Naive B cell (primary cell): ENCODE measurements at regions not wholly inside any gene's neighbourhood (a gene's known extent, or its start where the extent isn't known, plus 50 kb on each side); places are given as distances from the start of the nearest gene placed in this dataset.

Experiments used
- ATAC-seq, 2 donors: fragments of 150-1000 bp; cut with Tn5 transposase; 2 replicates each; pipeline ENCODE4 v1.10.0; 2021; ENCODE audit warnings: low read depth in 2 of 2, mild to moderate bottlenecking in 2 of 2, moderate library complexity in 2 of 2
- DNase-seq: peaks from one replicate; pipeline ENCODE4 v3.0.0; 2022
- H3K27ac Mint-ChIP-seq, 6 donors: one replicate each; pipeline ENCODE4 v1.8.0; 2020 to 2022; ENCODE audit warnings: mild to moderate bottlenecking in 6 of 6, mixed read lengths in 6 of 6, moderate library complexity in 5 of 6, inconsistent platforms in 2 of 6
- H3K27me3 Mint-ChIP-seq, 3 donors: one replicate each; pipeline ENCODE4 v1.8.0; 2021 to 2022; ENCODE audit warnings: mixed read lengths in 3 of 3, mild to moderate bottlenecking in 1 of 3
- H3K36me3 Mint-ChIP-seq, 2 donors: one replicate each; pipeline ENCODE4 v1.8.0; 2020 to 2022; ENCODE audit warnings: mixed read lengths in 2 of 2, inconsistent platforms in 1 of 2, mild to moderate bottlenecking in 1 of 2
- H3K4me1 Mint-ChIP-seq, 3 donors: one replicate each; pipeline ENCODE4 v1.8.0; 2020 to 2022; ENCODE audit warnings: mixed read lengths in 3 of 3, inconsistent platforms in 1 of 3, mild to moderate bottlenecking in 1 of 3, moderate library complexity in 1 of 3
- H3K4me3 Mint-ChIP-seq, 8 donors: one replicate each; pipeline ENCODE4 v1.8.0; 2020 to 2022; ENCODE audit warnings: mild to moderate bottlenecking in 8 of 8, mixed read lengths in 8 of 8, moderate library complexity in 8 of 8, inconsistent platforms in 2 of 8
- H3K9me3 Mint-ChIP-seq, 7 donors: one replicate each; pipeline ENCODE4 v1.8.0; 2020 to 2022; ENCODE audit warnings: mixed read lengths in 7 of 7, mild to moderate bottlenecking in 5 of 7, inconsistent platforms in 2 of 7, moderate library complexity in 1 of 7

DNA sequence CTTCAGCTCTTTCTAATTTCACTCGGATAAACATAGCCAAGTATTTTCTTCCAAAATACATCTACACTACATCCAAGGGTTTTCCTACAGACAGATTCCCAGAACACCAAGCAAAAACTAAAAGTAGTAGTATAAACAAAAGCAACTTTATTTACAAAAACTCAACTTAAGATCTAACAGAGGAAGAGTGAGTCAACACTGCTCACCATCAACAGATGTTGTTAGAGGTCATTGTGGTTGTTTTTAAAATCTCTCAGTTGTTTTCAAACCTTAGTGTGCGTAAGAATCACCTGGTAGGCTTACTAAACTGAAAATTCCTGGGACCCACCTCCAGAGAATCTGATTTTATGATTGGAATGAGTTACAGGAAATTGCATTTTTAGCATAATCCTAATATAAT lies 631.7 kb upstream of the SGCG start:
- H3K9me3 Mint-ChIP-seq = peaks cover 0 to 23% (median 12%) of the 10 kb centered on the region in 7 donors
- no peaks in the 10 kb centered on the region for H3K4me1 Mint-ChIP-seq
- H3K27ac Mint-ChIP-seq = no peak overlapping the region
- no peak for ATAC-seq
- H3K27me3 Mint-ChIP-seq = peaks cover 0 to 4% (median 0%) of the 10 kb centered on the region in 3 donors
- H3K4me3 Mint-ChIP-seq = no peak overlapping the region
- no peak for DNase-seq
- H3K36me3 Mint-ChIP-seq = peaks cover 0 to 8% of the 10 kb centered on the region in 2 donors

GRCh38 chr13:22561581-22561980 lies 619.2 kb upstream of the SGCG start:
- H3K4me3 Mint-ChIP-seq = no peak overlapping the region
- no peaks in the 10 kb centered on the region for H3K4me1 Mint-ChIP-seq
- H3K36me3 Mint-ChIP-seq = no peaks in the 10 kb centered on the region
- no peaks in the 10 kb centered on the region for H3K27me3 Mint-ChIP-seq
- no peak for ATAC-seq
- H3K27ac Mint-ChIP-seq = no peak overlapping the region
- peaks cover 3 to 30% (median 16%) of the 10 kb centered on the region in 7 donors for H3K9me3 Mint-ChIP-seq
- DNase-seq = no peak

- Mint-ChIP-seq H3K4me1 (no peaks in the 10 kb centered on the region), H3K4me3 (no peak overlapping the region), H3K9me3 (peaks cover 0 to 30% (median 15%) of the 10 kb centered on the region in 7 donors), H3K27ac (no peak overlapping the region), H3K36me3 (no peaks in the 10 kb centered on the region), H3K27me3 (no peaks in the 10 kb centered on the region)
- DNase-seq = no peak
- no peak for ATAC-seq
Observed at GRCh38 chr13:22562116-22562515, 618.7 kb upstream of the SGCG start.

GRCh38 chr13:22563272-22563671 lies 617.5 kb upstream of the SGCG start:
- Mint-ChIP-seq H3K4me1 (no peaks in the 10 kb centered on the region), H3K9me3 (peaks cover 0 to 30% (median 14%) of the 10 kb centered on the region in 7 donors), H3K36me3 (no peaks in the 10 kb centered on the region), H3K27ac (no peak overlapping the region), H3K4me3 (no peak overlapping the region), H3K27me3 (no peaks in the 10 kb centered on the region)
- no peak for DNase-seq
- ATAC-seq = no peak

DNA sequence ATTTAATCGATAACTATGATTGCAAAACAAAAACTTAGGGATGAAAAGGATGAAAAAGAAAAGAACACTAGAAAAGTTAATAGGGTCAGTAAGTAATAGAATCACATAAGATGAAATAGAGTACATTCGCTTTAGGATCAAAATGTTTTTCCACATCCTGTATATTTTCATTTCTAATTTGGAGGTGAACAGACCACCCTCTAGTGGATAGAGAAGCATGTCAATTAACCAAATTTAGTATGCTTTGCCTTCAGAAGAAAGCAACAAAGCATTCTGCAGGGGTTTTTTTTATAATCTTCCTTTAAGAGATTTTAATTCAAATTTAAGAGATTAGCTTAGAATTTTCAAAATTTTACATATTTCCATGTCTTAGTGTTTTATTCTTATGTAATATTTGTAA lies 611.0 kb upstream of the SGCG start:
- Mint-ChIP-seq H3K4me1 (no peaks in the 10 kb centered on the region), H3K36me3 (no peaks in the 10 kb centered on the region), H3K27ac (no peak overlapping the region), H3K9me3 (peaks cover 0 to 6% (median 2%) of the 10 kb centered on the region in 7 donors), H3K4me3 (no peak overlapping the region), H3K27me3 (no peaks in the 10 kb centered on the region)
- DNase-seq (no peak), ATAC-seq (no peak)

DNA sequence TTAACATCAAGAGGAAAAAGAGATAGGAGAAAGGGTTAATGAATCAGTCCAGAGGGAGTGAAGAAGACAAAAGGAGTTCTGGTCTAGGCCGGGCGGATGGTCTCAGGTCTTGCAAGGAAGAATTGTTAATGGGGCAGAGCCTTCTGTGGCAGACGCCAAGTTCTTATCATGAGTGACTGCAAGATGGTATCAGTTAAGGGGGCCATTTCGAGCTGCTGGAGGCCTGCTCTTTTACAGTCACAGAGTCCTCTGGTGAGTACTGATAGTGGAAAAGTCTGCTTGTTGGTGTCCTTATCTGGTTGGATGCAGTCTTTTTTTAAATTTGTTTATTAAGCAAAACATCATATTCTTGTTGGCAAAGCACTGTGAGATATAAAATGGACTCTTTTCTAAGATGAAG lies 590.9 kb upstream of the SGCG start:
- Mint-ChIP-seq H3K4me1 (no peaks in the 10 kb centered on the region), H3K36me3 (no peaks in the 10 kb centered on the region)

DNA sequence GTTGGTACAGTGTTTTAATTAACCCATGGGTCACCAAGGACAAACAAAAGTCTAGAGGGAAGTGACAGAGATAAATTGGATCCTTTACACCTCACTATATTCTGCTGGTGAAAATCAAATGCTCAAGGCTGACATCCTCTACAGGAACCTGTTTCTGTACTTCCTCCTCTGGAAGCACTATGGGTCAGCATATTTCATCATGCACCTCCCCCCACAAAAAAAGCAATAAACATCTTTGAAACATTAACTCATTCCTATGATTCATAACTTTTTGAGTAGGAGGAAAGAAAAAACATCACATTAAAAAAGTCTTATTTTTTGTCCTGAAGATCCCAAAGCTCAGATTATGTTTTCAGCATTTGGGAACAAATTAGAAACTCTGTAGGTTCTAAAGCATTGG lies 588.3 kb upstream of the SGCG start:
- Mint-ChIP-seq H3K9me3 (peaks cover 0 to 7% (median 3%) of the 10 kb centered on the region in 7 donors), H3K36me3 (no peaks in the 10 kb centered on the region), H3K27me3 (no peaks in the 10 kb centered on the region), H3K4me3 (no peak overlapping the region), H3K4me1 (no peaks in the 10 kb centered on the region), H3K27ac (no peak overlapping the region)
- ATAC-seq (no peak), DNase-seq (no peak)

More for the DNA sequence above, 590.9 kb upstream of the SGCG start:
- peaks cover 0 to 12% (median 3%) of the 10 kb centered on the region in 7 donors for H3K9me3 Mint-ChIP-seq
- no peaks in the 10 kb centered on the region for H3K27me3 Mint-ChIP-seq
- no peak for ATAC-seq
- no peak overlapping the region for H3K27ac Mint-ChIP-seq
- H3K4me3 Mint-ChIP-seq = no peak overlapping the region
- no peak for DNase-seq

- ATAC-seq = no peak
- H3K27ac Mint-ChIP-seq = no peak overlapping the region
- peaks cover 0 to 7% (median 0%) of the 10 kb centered on the region in 7 donors for H3K9me3 Mint-ChIP-seq
- no peak overlapping the region for H3K4me3 Mint-ChIP-seq
- DNase-seq = no peak
- no peaks in the 10 kb centered on the region for H3K27me3 Mint-ChIP-seq
- H3K36me3 Mint-ChIP-seq = no peaks in the 10 kb centered on the region
- no peaks in the 10 kb centered on the region for H3K4me1 Mint-ChIP-seq
Observed at GRCh38 chr13:22594041-22594440, 586.7 kb upstream of the SGCG start.

DNA sequence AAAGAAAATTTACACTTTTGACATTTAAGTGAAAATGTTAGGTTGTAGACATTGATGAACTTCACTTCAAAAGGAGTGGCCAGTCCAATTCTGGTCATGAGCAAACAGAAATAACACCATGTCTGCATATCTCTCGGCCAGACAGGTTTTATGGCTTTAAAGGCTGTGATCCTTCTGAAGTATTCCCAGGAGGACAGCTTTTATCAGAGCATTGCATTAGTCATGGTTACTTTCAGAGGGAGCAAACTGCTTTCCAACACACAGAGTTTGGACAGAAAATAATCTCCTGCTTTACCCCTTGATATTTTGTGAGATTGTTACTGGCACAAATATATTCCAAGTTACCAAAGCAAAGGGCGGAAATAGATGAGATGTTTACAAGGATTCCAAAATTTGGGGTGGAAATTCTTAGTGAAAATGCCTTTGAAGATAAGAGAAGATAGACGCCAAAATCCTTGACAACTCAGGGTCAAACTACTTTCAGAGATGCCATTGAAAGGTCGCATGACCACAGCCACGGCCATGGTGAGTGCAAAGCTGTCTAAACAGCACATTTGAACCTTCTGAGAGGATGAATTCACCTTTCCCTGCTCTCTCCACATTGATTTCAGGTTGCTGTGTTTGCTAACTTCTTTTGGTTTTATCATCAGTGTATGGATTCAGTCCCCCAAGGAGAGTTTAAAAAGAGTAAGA lies 584.5 kb upstream of the SGCG start:
- no peaks in the 10 kb centered on the region for H3K27me3 Mint-ChIP-seq
- no peak overlapping the region for H3K4me3 Mint-ChIP-seq
- DNase-seq (no peak), ATAC-seq (no peak)
- H3K27ac Mint-ChIP-seq = no peak overlapping the region
- peaks cover 0 to 7% (median 0%) of the 10 kb centered on the region in 7 donors for H3K9me3 Mint-ChIP-seq
- H3K36me3 Mint-ChIP-seq = no peaks in the 10 kb centered on the region
- no peaks in the 10 kb centered on the region for H3K4me1 Mint-ChIP-seq

GRCh38 chr13:22599156-22599555 lies 581.6 kb upstream of the SGCG start:
- H3K4me3 Mint-ChIP-seq = no peak overlapping the region
- no peak overlapping the region for H3K27ac Mint-ChIP-seq
- ATAC-seq (no peak), DNase-seq (no peak)
- H3K36me3 Mint-ChIP-seq = no peaks in the 10 kb centered on the region
- H3K27me3 Mint-ChIP-seq = no peaks in the 10 kb centered on the region
- no peaks in the 10 kb centered on the region for H3K4me1 Mint-ChIP-seq
- H3K9me3 Mint-ChIP-seq = peaks cover 0 to 9% (median 0%) of the 10 kb centered on the region in 7 donors

DNA sequence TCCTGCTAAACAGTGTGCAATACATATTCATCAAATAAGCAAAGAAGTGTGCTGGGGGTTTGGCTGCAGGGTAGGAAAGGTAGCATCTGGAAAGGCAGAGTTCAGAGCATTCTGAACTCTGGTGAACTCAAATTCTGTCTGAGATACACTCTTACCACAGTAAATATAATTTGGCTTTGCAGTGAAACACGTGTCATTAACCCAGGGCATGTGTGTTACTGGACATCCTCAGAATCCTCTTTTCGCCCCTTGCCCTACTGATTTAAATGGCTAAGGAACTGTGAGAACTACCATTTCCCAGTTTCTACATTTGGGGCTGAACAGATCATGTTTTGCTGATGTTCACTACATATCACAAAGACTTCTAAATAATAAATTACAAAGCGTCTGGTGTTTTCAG lies 562.8 kb upstream of the SGCG start:
- ATAC-seq (no peak), DNase-seq (no peak)
- Mint-ChIP-seq H3K4me1 (no peaks in the 10 kb centered on the region), H3K4me3 (no peak overlapping the region), H3K36me3 (no peaks in the 10 kb centered on the region), H3K9me3 (peaks cover 0 to 18% (median 8%) of the 10 kb centered on the region in 7 donors), H3K27me3 (no peaks in the 10 kb centered on the region), H3K27ac (no peak overlapping the region)

- Mint-ChIP-seq H3K9me3 (peaks cover 0 to 18% (median 8%) of the 10 kb centered on the region in 7 donors), H3K27me3 (no peaks in the 10 kb centered on the region), H3K27ac (no peak overlapping the region), H3K4me1 (no peaks in the 10 kb centered on the region), H3K36me3 (no peaks in the 10 kb centered on the region), H3K4me3 (no peak overlapping the region)
- ATAC-seq = no peak
- DNase-seq = no peak
Observed at GRCh38 chr13:22625691-22626090, 555.1 kb upstream of the SGCG start.

GRCh38 chr13:22629374-22629773 lies 551.4 kb upstream of the SGCG start:
- no peak overlapping the region for H3K4me3 Mint-ChIP-seq
- no peaks in the 10 kb centered on the region for H3K36me3 Mint-ChIP-seq
- no peak for ATAC-seq
- no peak overlapping the region for H3K27ac Mint-ChIP-seq
- H3K9me3 Mint-ChIP-seq = peaks cover 3 to 27% (median 15%) of the 10 kb centered on the region in 7 donors
- no peaks in the 10 kb centered on the region for H3K27me3 Mint-ChIP-seq
- DNase-seq = no peak
- H3K4me1 Mint-ChIP-seq = no peaks in the 10 kb centered on the region

- H3K36me3 Mint-ChIP-seq = no peaks in the 10 kb centered on the region
- ATAC-seq = no peak
- no peak for DNase-seq
- H3K4me1 Mint-ChIP-seq = no peaks in the 10 kb centered on the region
- H3K9me3 Mint-ChIP-seq = peaks cover 0 to 13% (median 4%) of the 10 kb centered on the region in 7 donors
- no peak overlapping the region for H3K27ac Mint-ChIP-seq
- no peaks in the 10 kb centered on the region for H3K27me3 Mint-ChIP-seq
- H3K4me3 Mint-ChIP-seq = no peak overlapping the region
Observed at GRCh38 chr13:22642088-22642487, 538.7 kb upstream of the SGCG start.

DNA sequence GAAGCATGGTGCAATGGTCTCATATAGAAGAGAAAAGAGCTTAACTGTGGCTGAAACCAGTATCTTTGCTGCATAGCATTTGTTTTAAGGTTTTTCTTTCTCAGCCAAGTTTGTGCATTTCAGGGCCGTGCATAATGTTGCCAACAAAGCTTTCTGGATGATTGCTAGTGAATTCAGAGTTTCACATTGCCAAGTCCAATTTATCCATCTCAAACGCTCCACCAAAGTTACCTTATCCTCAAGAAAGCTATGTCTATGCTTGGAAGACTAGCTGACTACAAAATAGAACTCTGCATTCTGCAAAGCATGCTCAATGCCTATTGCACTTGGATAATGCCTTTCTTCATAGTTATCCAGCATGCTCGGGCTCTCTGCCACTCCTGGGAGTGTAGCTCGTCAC lies 535.8 kb upstream of the SGCG start:
- Mint-ChIP-seq H3K4me3 (no peak overlapping the region), H3K4me1 (no peaks in the 10 kb centered on the region), H3K36me3 (no peaks in the 10 kb centered on the region), H3K27ac (no peak overlapping the region), H3K9me3 (peaks cover 0 to 13% (median 4%) of the 10 kb centered on the region in 7 donors), H3K27me3 (no peaks in the 10 kb centered on the region)
- DNase-seq = no peak
- no peak for ATAC-seq
